ENCODE measurements at regions not wholly inside any gene's neighbourhood (a gene's known extent, or its start where the extent isn't known, plus 50 kb on each side); places are given as distances from the start of the nearest gene placed in this dataset.

DNA sequence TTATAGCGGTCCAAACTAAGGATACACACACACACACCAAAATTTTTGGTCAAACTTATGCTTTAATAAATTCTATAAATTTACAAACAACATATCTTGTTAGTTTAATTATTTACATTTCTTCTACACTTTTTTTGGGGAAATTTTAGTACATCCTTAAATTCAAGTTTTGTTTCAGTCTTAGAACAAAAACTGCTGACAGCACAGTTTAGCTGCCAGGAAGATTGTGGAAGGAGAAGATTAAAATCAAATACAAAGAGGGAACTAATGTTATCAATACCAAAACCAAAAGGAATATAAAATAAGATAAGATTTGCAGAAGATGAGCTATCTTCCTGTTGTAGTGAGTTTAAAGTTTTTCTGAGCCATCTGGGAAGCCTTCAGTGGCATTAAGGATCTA, 368.8 kb downstream of the AASDHPPT start:
- TF ChIP-seq GATA3 (IDR thresholded peaks at IDR 0.05; ENCODE audit: low read depth, low read length): no peak
- TF ChIP-seq GATA2 (IDR thresholded peaks at IDR 0.05; ENCODE audit: low read depth, low read length): no peak
